Mesothelial cell of epicardium (in vitro differentiated cells): ENCODE measurements at regions not wholly inside any gene's neighbourhood (a gene's known extent, or its start where the extent isn't known, plus 50 kb on each side); places are given as distances from the start of the nearest gene placed in this dataset.

ENCODE experiments used
- DNase-seq, 2 experiments: peaks; one replicate each; pipeline ENCODE4 v3.0.0; 2021; ENCODE audit warnings: low spot score in 2 of 2; ENCODE audit not compliant: unreplicated experiment in 2 of 2
- H3K27ac Mint-ChIP-seq: 2 replicates; pipeline ENCODE4 v1.8.0; 2021; ENCODE audit warnings: mixed read lengths
- H3K27me3 Mint-ChIP-seq: 2 replicates; pipeline ENCODE4 v1.8.0; 2021; ENCODE audit warnings: low read depth, mixed read lengths
- H3K36me3 Mint-ChIP-seq: 2 replicates; pipeline ENCODE4 v1.8.0; 2021; ENCODE audit warnings: mixed read lengths
- H3K4me1 Mint-ChIP-seq: 2 replicates; pipeline ENCODE4 v1.8.0; 2021; ENCODE audit warnings: mixed read lengths
- H3K4me3 Mint-ChIP-seq: 2 replicates; pipeline ENCODE4 v1.8.0; 2021; ENCODE audit warnings: mild to moderate bottlenecking, moderate library complexity, mixed read lengths
- H3K9me3 Mint-ChIP-seq: 2 replicates; pipeline ENCODE4 v1.8.0; 2021; ENCODE audit warnings: mixed read lengths
- CTCF ChIP-seq: fragments of 200-600 bp; sonication (generic); IDR thresholded peaks from one replicate; pipeline ENCODE4 v1.5.0; 2021; ENCODE audit warnings: antibody characterized with exemption; ENCODE audit not compliant: unreplicated experiment

- Mint-ChIP-seq H3K27ac (peak overlapping the region; percentile 28), H3K27me3 (no peaks in the 10 kb centered on the region)
Measured at GRCh38 chr3:87126321-87126720, 100.8 kb upstream of the CHMP2B start.

GRCh38 chr3:87125116-87125515 lies 102.0 kb upstream of the CHMP2B start:
- Mint-ChIP-seq H3K9me3 (no peaks in the 10 kb centered on the region), H3K27ac (no peak overlapping the region), H3K4me1 (peaks cover 28% of the 10 kb centered on the region), H3K27me3 (no peaks in the 10 kb centered on the region), H3K4me3 (no peak overlapping the region), H3K36me3 (no peaks in the 10 kb centered on the region)
- no peak for TF ChIP-seq CTCF
- DNase-seq: no peak

More at GRCh38 chr3:87126321-87126720, 100.8 kb upstream of the CHMP2B start:
- no peak for TF ChIP-seq CTCF
- H3K36me3 Mint-ChIP-seq: no peaks in the 10 kb centered on the region
- H3K4me3 Mint-ChIP-seq: no peak overlapping the region
- peaks cover 28% of the 10 kb centered on the region for H3K4me1 Mint-ChIP-seq
- H3K9me3 Mint-ChIP-seq: peaks cover 4% of the 10 kb centered on the region
- DNase-seq: no peak

GRCh38 chr3:87122766-87123165 lies 104.3 kb upstream of the CHMP2B start:
- no peaks in the 10 kb centered on the region for H3K9me3 Mint-ChIP-seq
- H3K36me3 Mint-ChIP-seq: no peaks in the 10 kb centered on the region
- no peak overlapping the region for H3K27ac Mint-ChIP-seq
- no peak for TF ChIP-seq CTCF
- no peak overlapping the region for H3K4me3 Mint-ChIP-seq
- H3K27me3 Mint-ChIP-seq: no peaks in the 10 kb centered on the region
- peaks cover 28% of the 10 kb centered on the region for H3K4me1 Mint-ChIP-seq
- DNase-seq: no peak

- H3K9me3 Mint-ChIP-seq: no peaks in the 10 kb centered on the region
- H3K27ac Mint-ChIP-seq: no peak overlapping the region
- TF ChIP-seq CTCF: no peak
- no peak overlapping the region for H3K4me3 Mint-ChIP-seq
- no peaks in the 10 kb centered on the region for H3K36me3 Mint-ChIP-seq
- no peaks in the 10 kb centered on the region for H3K27me3 Mint-ChIP-seq
- H3K4me1 Mint-ChIP-seq: peaks cover 21% of the 10 kb centered on the region
- DNase-seq: no peak
Measured at GRCh38 chr3:87121856-87122255, 105.3 kb upstream of the CHMP2B start.

- Mint-ChIP-seq H3K27ac (no peak overlapping the region), H3K4me3 (no peak overlapping the region), H3K36me3 (no peaks in the 10 kb centered on the region), H3K9me3 (no peaks in the 10 kb centered on the region), H3K27me3 (no peaks in the 10 kb centered on the region), H3K4me1 (peaks cover 14% of the 10 kb centered on the region)
- no peak for DNase-seq
- TF ChIP-seq CTCF: no peak
Measured at GRCh38 chr3:87120881-87121280, 106.2 kb upstream of the CHMP2B start.

- no peaks in the 10 kb centered on the region for H3K9me3 Mint-ChIP-seq
- no peak for DNase-seq
- no peak for TF ChIP-seq CTCF
- no peak overlapping the region for H3K27ac Mint-ChIP-seq
- H3K27me3 Mint-ChIP-seq: no peaks in the 10 kb centered on the region
- no peaks in the 10 kb centered on the region for H3K36me3 Mint-ChIP-seq
- H3K4me3 Mint-ChIP-seq: no peak overlapping the region
- peaks cover 7% of the 10 kb centered on the region for H3K4me1 Mint-ChIP-seq
Measured at GRCh38 chr3:87120236-87120635, 106.9 kb upstream of the CHMP2B start.
